HCT116 (cell line): ENCODE measurements at regions not wholly inside any gene's neighbourhood (a gene's known extent, or its start where the extent isn't known, plus 50 kb on each side); places are given as distances from the start of the nearest gene placed in this dataset.

Experiments used
- ATAC-seq: fragments of 200-7000 bp; cut with Tn5 transposase; 2 replicates; pipeline ENCODE4 v1.9.1; 2020; ENCODE audit warnings: mild to moderate bottlenecking, moderate library complexity
- BruUV-seq: library from RNA; stranded (reverse); fragments of 400-500 nt; replicated peaks from 2 replicates; lab custom pipeline; 2021; lab: Mats Ljungman, UMichigan
- CTCF ChIA-PET: fragments of 300-600 bp; sonication (Branson Sonifier 250); formaldehyde crosslinking; loops from one replicate; lab custom pipeline; 2021; ENCODE audit warnings: antibody characterized with exemption; lab: Charles Lee
- POLR2A ChIA-PET: fragments of 300-600, 350-600 bp; sonication (Branson Sonifier 250); formaldehyde crosslinking; loops from one replicate; lab custom pipeline; 2021; ENCODE audit warnings: antibody characterized with exemption; lab: Charles Lee
- RAD21 ChIA-PET, 2 experiments: fragments of 300-600 bp; sonication (Branson Sonifier 250); formaldehyde crosslinking; loops; one replicate each; lab custom pipeline; 2023; ENCODE audit warnings: low total read pairs in 2 of 2; ENCODE audit not compliant: uncharacterized antibody in 2 of 2, unreplicated experiment in 2 of 2, low non-redundant PET in 1 of 2; lab: Charles Lee
- DNase-seq: peaks from one replicate; pipeline ENCODE4 v3.0.0-alpha.2; 2010; ENCODE audit warnings: low read depth, low spot score
- H2AFZ ChIP-seq: fragments of 200-600 bp; shearing (Covaris generic), sonication (generic); 2 replicates; pipeline ENCODE4 v1.6.1; 2017; ENCODE audit warnings: low read depth, mixed run types, mixed read lengths, antibody characterized with exemption, low read length; ENCODE audit not compliant: poor library complexity, severe bottlenecking
- H3K27ac ChIP-seq: 2 replicates; pipeline ENCODE4 v1.5.1; 2012; ENCODE audit warnings: low read depth, low read length
- H3K27me3 ChIP-seq: fragments of 200-600 bp; sonication (generic); 2 replicates; pipeline ENCODE4 v1.6.1; 2016; ENCODE audit warnings: mixed run types, low read length, mixed read lengths; ENCODE audit not compliant: insufficient read depth
- H3K36me3 ChIP-seq, 2 experiments: fragments of 200-500 bp in 1 of 2; fragments of 200-600 bp in 1 of 2; sonication (Bioruptor generic) in 1 of 2; sonication (generic) in 1 of 2; 2 replicates each; pipeline versions ENCODE4 v1.5.1 to v1.6.1; 2014 to 2016; ENCODE audit warnings: low read length in 2 of 2, inconsistent platforms in 1 of 2, mixed read lengths in 1 of 2, mixed run types in 1 of 2; ENCODE audit not compliant: insufficient read depth in 2 of 2, control insufficient read depth in 1 of 2
- H3K4me1 ChIP-seq, 2 experiments: fragments of 200-600 bp in 1 of 2; sonication (generic) in 1 of 2; 2 replicates each; pipeline versions ENCODE4 v1.5.1 to v1.6.1; 2012 to 2017; ENCODE audit warnings: low read length in 2 of 2, inconsistent platforms in 1 of 2, mild to moderate bottlenecking in 1 of 2, mixed read lengths in 1 of 2, mixed run types in 1 of 2, moderate library complexity in 1 of 2; ENCODE audit not compliant: insufficient read depth in 2 of 2, control insufficient read depth in 1 of 2
- H3K4me2 ChIP-seq: fragments of 200-600 bp; sonication (generic); 2 replicates; pipeline ENCODE4 v1.6.1; 2017; ENCODE audit warnings: mixed run types, low read length, mixed read lengths
- H3K4me3 ChIP-seq, 2 experiments: fragments of 200-600 bp in 1 of 2; sonication (generic) in 1 of 2; replicated peaks in 1 of 2; 2 replicates each; pipeline ENCODE4 v1.5.1; 2011 to 2016; ENCODE audit warnings: low read length in 2 of 2, control low read depth in 1 of 2, low read depth in 1 of 2, mild to moderate bottlenecking in 1 of 2, mixed read lengths in 1 of 2, mixed run types in 1 of 2
- H3K79me2 ChIP-seq: fragments of 200-600 bp; sonication (generic); 2 replicates; pipeline ENCODE4 v1.6.1; 2017; ENCODE audit warnings: mild to moderate bottlenecking, mixed run types, low read length, moderate library complexity, mixed read lengths; ENCODE audit not compliant: insufficient read depth
- H3K9ac ChIP-seq: fragments of 200-600 bp; sonication (generic); 2 replicates; pipeline ENCODE4 v1.6.1; 2016; ENCODE audit warnings: low read length, mixed read lengths
- H3K9me2 ChIP-seq: fragments of 200-600 bp; sonication (generic), shearing (Covaris generic); 2 replicates; pipeline ENCODE4 v1.6.1; 2017; ENCODE audit warnings: mixed run types, mild to moderate bottlenecking, moderate library complexity; ENCODE audit not compliant: insufficient read depth
- H3K9me3 ChIP-seq, 2 experiments: fragments of 200-500 bp in 1 of 2; fragments of 200-600 bp in 1 of 2; sonication (Bioruptor generic) in 1 of 2; sonication (generic) in 1 of 2; 2 replicates each; pipeline ENCODE4 v1.6.1; 2014 to 2017; ENCODE audit warnings: low read length in 2 of 2, mixed read lengths in 2 of 2, inconsistent platforms in 1 of 2, low read depth in 1 of 2, mild to moderate bottlenecking in 1 of 2, mixed run types in 1 of 2, moderate library complexity in 1 of 2; ENCODE audit not compliant: control insufficient read depth in 1 of 2, insufficient read depth in 1 of 2
- H4K20me1 ChIP-seq: fragments of 200-600 bp; sonication (generic), shearing (Covaris generic); 2 replicates; pipeline ENCODE4 v1.6.1; 2017; ENCODE audit warnings: mixed run types, mild to moderate bottlenecking, moderate library complexity; ENCODE audit not compliant: insufficient read depth
- CEBPB ChIP-seq: IDR thresholded peaks from 2 replicates; pipeline ENCODE4 v1.6.1; 2012; ENCODE audit warnings: low read depth
- ELF1 ChIP-seq: IDR thresholded peaks from 2 replicates; pipeline ENCODE4 v1.6.1; 2012; ENCODE audit warnings: low read depth, borderline replicate concordance
- JUND ChIP-seq: IDR thresholded peaks from 2 replicates; pipeline ENCODE4 v1.6.1; 2012
- POLR2AphosphoS5 ChIP-seq: IDR thresholded peaks from 2 replicates; pipeline ENCODE4 v1.6.1; 2011; ENCODE audit warnings: mild to moderate bottlenecking, low read depth, low read length, moderate library complexity
- RAD21 ChIP-seq: IDR thresholded peaks from 2 replicates; pipeline ENCODE4 v1.6.1; 2012; ENCODE audit warnings: low read depth, mild to moderate bottlenecking
- SP1 ChIP-seq: IDR thresholded peaks from 2 replicates; pipeline ENCODE4 v1.6.1; 2012; ENCODE audit warnings: low read depth
- TCF7L2 ChIP-seq: IDR thresholded peaks from 2 replicates; pipeline ENCODE4 v1.7.0; 2011; ENCODE audit warnings: borderline replicate concordance, inconsistent platforms; ENCODE audit not compliant: insufficient read depth, insufficient read length; ENCODE audit errors: extremely low read depth
- intact Hi-C: fragments of 100-400 bp; cut with micrococcal nuclease; formaldehyde crosslinking; loops from 2 replicates; pipeline ENCODE4 v1.10.0; 2022
- TF ChIP-seq, protein P1 (sequence below): IDR thresholded peaks from 2 replicates; pipeline ENCODE4 v1.6.1; 2012; ENCODE audit warnings: low read depth

DNA sequence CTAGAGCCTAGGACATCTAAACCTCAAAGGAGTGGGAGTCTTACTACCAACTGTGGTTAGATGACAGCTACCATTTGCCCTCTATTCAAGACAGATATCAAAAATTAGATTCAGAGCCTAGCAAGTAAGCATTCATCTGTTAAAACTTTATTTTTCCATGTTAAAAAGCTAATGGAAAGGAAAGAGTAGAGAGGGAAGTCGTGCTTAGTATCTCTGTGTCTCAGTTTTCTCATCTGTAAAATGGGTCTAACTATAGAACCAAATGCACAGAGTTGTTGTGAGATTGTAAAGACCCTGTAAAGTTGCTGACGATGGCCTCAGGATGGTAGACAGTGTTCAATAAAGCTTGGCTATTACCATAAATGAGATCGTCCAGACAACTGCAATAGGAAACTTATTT, 428.5 kb upstream of the RUNX1 start:
- CTCF ChIA-PET: no interaction called here
- no peak overlapping the region for H3K4me2 ChIP-seq
- no peaks in the 10 kb centered on the region for H3K9me2 ChIP-seq
- H2AFZ ChIP-seq: no peak overlapping the region
- H3K9ac ChIP-seq: no peak overlapping the region
- no peaks in the 10 kb centered on the region for H3K27me3 ChIP-seq
- TF ChIP-seq TCF7L2 (no peak), CEBPB (no peak), ELF1 (no peak), RAD21 (no peak), JUND (no peak), POLR2AphosphoS5 (no peak), SP1 (no peak)
- TF ChIP-seq, protein P1, sequence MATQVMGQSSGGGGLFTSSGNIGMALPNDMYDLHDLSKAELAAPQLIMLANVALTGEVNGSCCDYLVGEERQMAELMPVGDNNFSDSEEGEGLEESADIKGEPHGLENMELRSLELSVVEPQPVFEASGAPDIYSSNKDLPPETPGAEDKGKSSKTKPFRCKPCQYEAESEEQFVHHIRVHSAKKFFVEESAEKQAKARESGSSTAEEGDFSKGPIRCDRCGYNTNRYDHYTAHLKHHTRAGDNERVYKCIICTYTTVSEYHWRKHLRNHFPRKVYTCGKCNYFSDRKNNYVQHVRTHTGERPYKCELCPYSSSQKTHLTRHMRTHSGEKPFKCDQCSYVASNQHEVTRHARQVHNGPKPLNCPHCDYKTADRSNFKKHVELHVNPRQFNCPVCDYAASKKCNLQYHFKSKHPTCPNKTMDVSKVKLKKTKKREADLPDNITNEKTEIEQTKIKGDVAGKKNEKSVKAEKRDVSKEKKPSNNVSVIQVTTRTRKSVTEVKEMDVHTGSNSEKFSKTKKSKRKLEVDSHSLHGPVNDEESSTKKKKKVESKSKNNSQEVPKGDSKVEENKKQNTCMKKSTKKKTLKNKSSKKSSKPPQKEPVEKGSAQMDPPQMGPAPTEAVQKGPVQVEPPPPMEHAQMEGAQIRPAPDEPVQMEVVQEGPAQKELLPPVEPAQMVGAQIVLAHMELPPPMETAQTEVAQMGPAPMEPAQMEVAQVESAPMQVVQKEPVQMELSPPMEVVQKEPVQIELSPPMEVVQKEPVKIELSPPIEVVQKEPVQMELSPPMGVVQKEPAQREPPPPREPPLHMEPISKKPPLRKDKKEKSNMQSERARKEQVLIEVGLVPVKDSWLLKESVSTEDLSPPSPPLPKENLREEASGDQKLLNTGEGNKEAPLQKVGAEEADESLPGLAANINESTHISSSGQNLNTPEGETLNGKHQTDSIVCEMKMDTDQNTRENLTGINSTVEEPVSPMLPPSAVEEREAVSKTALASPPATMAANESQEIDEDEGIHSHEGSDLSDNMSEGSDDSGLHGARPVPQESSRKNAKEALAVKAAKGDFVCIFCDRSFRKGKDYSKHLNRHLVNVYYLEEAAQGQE: no peak
- TF ChIP-seq, all 23 proteins: peak for 0
- no TSS peak for BruUV-seq
- Histone ChIP-seq H3K4me3 (no peak overlapping the region), H3K9me3 (no peaks in the 10 kb centered on the region), H3K4me1 (peaks cover 6 to 8% of the 10 kb centered on the region in 2 experiments; a peak in 3 of 4 replicates), H3K27ac (no peak overlapping the region), H4K20me1 (no peaks in the 10 kb centered on the region), H3K36me3 (no peaks in the 10 kb centered on the region), H3K79me2 (no peaks in the 10 kb centered on the region)
- ChIA-PET POLR2A (no interaction called here), RAD21 (no interaction called here)
- intact Hi-C loops: no loop called here
- ATAC-seq (no peak), DNase-seq (no peak)
